GM12878 (cell line): ENCODE measurements at regions not wholly inside any gene's neighbourhood (a gene's known extent, or its start where the extent isn't known, plus 50 kb on each side); places are given as distances from the start of the nearest gene placed in this dataset.

ENCODE experiments used
- ATAC-seq: fragments of 200-7000 bp; cut with Tn5 transposase; 3 replicates; pipeline ENCODE4 v1.9.1; 2020; ENCODE audit warnings: mild to moderate bottlenecking, moderate library complexity
- BruUV-seq: library from RNA; stranded (reverse); fragments of 400-500 nt; replicated peaks from 2 replicates; lab custom pipeline; 2021; lab: Mats Ljungman, UMichigan
- CTCF ChIA-PET: fragments of 300-600 bp; sonication (Branson Sonifier 250); formaldehyde crosslinking; extraction: SDS; loops from one replicate; lab custom pipeline; 2021; ENCODE audit warnings: inconsistent platforms; lab: Yijun Ruan, JAX
- POLR2A ChIA-PET: fragments of 350-600 bp; formaldehyde crosslinking; extraction: SDS; loops from one replicate; lab custom pipeline; 2021; ENCODE audit warnings: inconsistent platforms; lab: Charles Lee
- RAD21 ChIA-PET: fragments of 300-600 bp; sonication (Branson Sonifier 250); formaldehyde crosslinking; loops from one replicate; lab custom pipeline; 2023; ENCODE audit warnings: antibody characterized with exemption; ENCODE audit not compliant: unreplicated experiment; lab: Charles Lee
- SMC1A ChIA-PET: fragments of 300-600 bp; sonication (Branson Sonifier 250); formaldehyde crosslinking; loops from one replicate; lab custom pipeline; 2023; ENCODE audit not compliant: unreplicated experiment, uncharacterized antibody; lab: Charles Lee
- DNase-seq: peaks from one replicate; pipeline ENCODE4 v3.0.0-alpha.2; 2011; ENCODE audit warnings: low read depth, low spot score
- FAIRE-seq: peaks from 3 replicates; lab custom pipeline; 2011; peaks lifted over from hg19 to GRCh38; lab: Jason Lieb, UNC
- H2AFZ ChIP-seq: 2 replicates; pipeline ENCODE4 v1.6.0; 2011; ENCODE audit warnings: low read depth, low read length, control low read depth; ENCODE audit not compliant: control insufficient read depth
- H3K27ac ChIP-seq: 2 replicates; pipeline ENCODE4 v1.5.1; 2011; ENCODE audit warnings: control low read depth; ENCODE audit not compliant: control insufficient read depth, insufficient read depth
- H3K27me3 ChIP-seq, 2 experiments: replicated peaks in 1 of 2; 2 replicates each; pipeline versions ENCODE4 v1.6.0 to v1.6.1; 2011; ENCODE audit warnings: low read length in 1 of 2; ENCODE audit not compliant: control insufficient read depth in 2 of 2, insufficient read depth in 2 of 2
- H3K36me3 ChIP-seq, 2 experiments: 2 replicates each; pipeline ENCODE4 v1.5.1; 2011; ENCODE audit warnings: low read length in 1 of 2; ENCODE audit not compliant: control insufficient read depth in 2 of 2, insufficient read depth in 2 of 2
- H3K4me1 ChIP-seq: 2 replicates; pipeline ENCODE4 v1.6.1; 2011; ENCODE audit warnings: mild to moderate bottlenecking, low read length, moderate library complexity, mixed read lengths; ENCODE audit not compliant: control insufficient read depth, insufficient read depth
- H3K4me2 ChIP-seq: 2 replicates; pipeline ENCODE4 v1.6.0; 2011; ENCODE audit warnings: control low read depth; ENCODE audit not compliant: control insufficient read depth, insufficient read depth
- H3K4me3 ChIP-seq: fragments of 200-600 bp; sonication (generic); 2 replicates; pipeline ENCODE4 v1.5.1; 2016
- H3K79me2 ChIP-seq: 2 replicates; pipeline ENCODE4 v1.6.0; 2011; ENCODE audit warnings: low read length; ENCODE audit not compliant: control insufficient read depth, insufficient read depth
- H3K9ac ChIP-seq: 2 replicates; pipeline ENCODE4 v1.8.0; 2011; ENCODE audit warnings: low read length, control low read depth, mixed read lengths; ENCODE audit not compliant: control insufficient read depth, insufficient read depth
- H3K9me3 ChIP-seq: replicated peaks from 3 replicates; pipeline ENCODE4 v1.5.1; 2011; ENCODE audit warnings: mild to moderate bottlenecking, low read length; ENCODE audit not compliant: control insufficient read depth, insufficient read depth
- H4K20me1 ChIP-seq: 2 replicates; pipeline ENCODE4 v1.6.0; 2011; ENCODE audit not compliant: control insufficient read depth, insufficient read depth
- BRCA1 ChIP-seq: IDR thresholded peaks from 2 replicates; pipeline ENCODE4 v1.6.1; 2011; ENCODE audit warnings: low read depth, low read length, improper control_type of control experiment
- CHD1 ChIP-seq: IDR thresholded peaks from 2 replicates; pipeline ENCODE4 v1.6.1; 2012; ENCODE audit warnings: low read depth, low read length, improper control_type of control experiment
- CHD2 ChIP-seq: IDR thresholded peaks from 2 replicates; pipeline ENCODE4 v1.6.1; 2011; ENCODE audit warnings: low read depth, low read length, improper control_type of control experiment, borderline replicate concordance
- CREB1 ChIP-seq: IDR thresholded peaks from 2 replicates; pipeline ENCODE4 v1.6.1; 2012; ENCODE audit warnings: low read depth, mild to moderate bottlenecking, inconsistent platforms
- DPF2 ChIP-seq: fragments of 450-650 bp; IDR thresholded peaks from 2 replicates; pipeline ENCODE4 v1.6.1; 2017; ENCODE audit warnings: mild to moderate bottlenecking
- HDAC6 ChIP-seq: fragments of 200-600 bp; sonication (generic); IDR thresholded peaks from one replicate; pipeline ENCODE4 v1.8.0; 2017; ENCODE audit warnings: antibody characterized with exemption; ENCODE audit not compliant: unreplicated experiment
- MXI1 ChIP-seq: fragments of 150-350 bp; IDR thresholded peaks from 2 replicates; pipeline ENCODE4 v1.6.1; 2011; ENCODE audit warnings: low read depth, mild to moderate bottlenecking, inconsistent platforms, low read length, improper control_type of control experiment
- NBN ChIP-seq: fragments of 450-650 bp; IDR thresholded peaks from 2 replicates; pipeline ENCODE4 v1.6.1; 2016
- NFYB ChIP-seq: IDR thresholded peaks from 2 replicates; pipeline ENCODE4 v1.6.1; 2011; ENCODE audit warnings: low read depth, mild to moderate bottlenecking, low read length, improper control_type of control experiment, moderate library complexity; ENCODE audit not compliant: insufficient read depth
- PAX8 ChIP-seq: fragments of 450-650 bp; IDR thresholded peaks from 2 replicates; pipeline ENCODE4 v1.6.1; 2017; ENCODE audit warnings: mild to moderate bottlenecking, moderate library complexity
- POU2F2 ChIP-seq: IDR thresholded peaks from 3 replicates; pipeline ENCODE4 v1.6.1; 2011; ENCODE audit warnings: low read depth, mild to moderate bottlenecking, low read length, borderline replicate concordance
- RBBP5 ChIP-seq: fragments of 200-600 bp; sonication (generic); conservative IDR thresholded peaks from 2 replicates; pipeline ENCODE4 v1.6.1; 2016
- RCOR1 ChIP-seq: conservative IDR thresholded peaks from 2 replicates; pipeline ENCODE4 v1.6.1; 2012; ENCODE audit warnings: low read depth, low read length, improper control_type of control experiment
- RFX5 ChIP-seq: IDR thresholded peaks from 2 replicates; pipeline ENCODE4 v1.6.1; 2011; ENCODE audit warnings: low read depth, low read length, improper control_type of control experiment
- STAT1 ChIP-seq: fragments of 450-650 bp; conservative IDR thresholded peaks from 2 replicates; pipeline ENCODE4 v1.6.1; 2014; ENCODE audit warnings: antibody characterized with exemption, mild to moderate bottlenecking
- WGBS: methylation state at CpG from one replicate; pipeline ENCODE4 v1.1.6; 2016; ENCODE audit warnings: low lambda C conversion rate; ENCODE audit not compliant: insufficient replicate concordance, insufficient coverage; ENCODE audit errors: missing lambda C conversion rate; 5-methylcytosine and 5-hydroxymethylcytosine counted together
- in situ Hi-C: fragments of 300-500 bp; cut with MboI; formaldehyde crosslinking; loops from 9 replicates; pipeline ENCODE4 v1.14.3; 2018; ENCODE audit warnings: mixed read lengths
- intact Hi-C: fragments of 100-400 bp; cut with micrococcal nuclease; formaldehyde crosslinking; loops from one replicate; pipeline ENCODE4 v1.14.2; 2022; ENCODE audit not compliant: unreplicated experiment
- TF ChIP-seq, protein P1 (sequence below): fragments of 450-650 bp; IDR thresholded peaks from 2 replicates; pipeline ENCODE4 v1.6.1; 2017; ENCODE audit warnings: mild to moderate bottlenecking, low read depth, inconsistent platforms; ENCODE audit not compliant: poor library complexity, severe bottlenecking
- TF ChIP-seq, protein P2 (sequence below): fragments of 450-650 bp; IDR thresholded peaks from 2 replicates; pipeline ENCODE4 v1.6.1; 2016; ENCODE audit warnings: mild to moderate bottlenecking
- TF ChIP-seq, protein P3 (sequence below): IDR thresholded peaks from 2 replicates; pipeline ENCODE4 v1.6.1; 2012; ENCODE audit warnings: mild to moderate bottlenecking, low read depth, low read length
- TF ChIP-seq, protein P4 (sequence below): IDR thresholded peaks from 2 replicates; pipeline ENCODE4 v1.6.1; 2012; ENCODE audit warnings: low read depth, low read length, improper control_type of control experiment

DNA sequence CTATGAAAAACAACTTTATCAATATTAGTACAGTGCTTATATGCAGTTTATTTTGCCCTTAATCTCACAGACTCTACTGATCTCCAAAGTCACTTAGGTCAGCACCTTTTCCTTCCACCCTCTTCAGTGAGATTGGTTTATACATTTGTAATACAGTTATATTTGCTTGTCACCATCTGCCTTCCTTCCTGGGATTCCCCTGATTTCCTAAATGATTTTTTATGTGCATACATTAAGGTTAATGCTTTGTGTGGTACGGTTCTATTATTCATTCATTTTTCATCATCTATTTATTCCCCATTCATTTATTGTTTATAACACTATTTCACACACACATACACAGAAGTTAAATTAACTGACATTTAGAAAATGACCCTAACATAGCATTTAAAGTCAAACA, 419.8 kb upstream of the CDH11 start:
- Histone ChIP-seq H3K79me2 (no peaks in the 10 kb centered on the region), H3K9me3 (no peaks in the 10 kb centered on the region), H4K20me1 (no peaks in the 10 kb centered on the region), H3K9ac (no peak overlapping the region), H3K4me1 (no peaks in the 10 kb centered on the region), H3K27ac (no peak overlapping the region), H3K4me3 (no peak overlapping the region), H3K27me3 (no peaks in the 10 kb centered on the region), H2AFZ (no peak overlapping the region), H3K4me2 (no peak overlapping the region), H3K36me3 (no peaks in the 10 kb centered on the region)
- DNase-seq (no peak), ATAC-seq (no peak), FAIRE-seq (no peak)
- 39% methylated on average over 1 of the region's 1 CpG for WGBS
- ChIA-PET POLR2A (no interaction called here), CTCF (no interaction called here), RAD21 (no interaction called here), SMC1A (no interaction called here)
- intact Hi-C loops: no loop called here
- no TSS peak for BruUV-seq
- in situ Hi-C loops: loop anchor here (10.0 kb wide), 1 partner anchor 57 kb away; no protein-coding TSS in a partner anchor
- TF ChIP-seq CHD2 (no peak), HDAC6 (no peak), RCOR1 (no peak), RBBP5 (no peak), POU2F2 (no peak), BRCA1 (no peak), CHD1 (no peak), STAT1 (no peak), RFX5 (no peak), PAX8 (no peak), NBN (no peak), CREB1 (no peak), DPF2 (no peak), NFYB (no peak), MXI1 (no peak)
- TF ChIP-seq, protein P1, sequence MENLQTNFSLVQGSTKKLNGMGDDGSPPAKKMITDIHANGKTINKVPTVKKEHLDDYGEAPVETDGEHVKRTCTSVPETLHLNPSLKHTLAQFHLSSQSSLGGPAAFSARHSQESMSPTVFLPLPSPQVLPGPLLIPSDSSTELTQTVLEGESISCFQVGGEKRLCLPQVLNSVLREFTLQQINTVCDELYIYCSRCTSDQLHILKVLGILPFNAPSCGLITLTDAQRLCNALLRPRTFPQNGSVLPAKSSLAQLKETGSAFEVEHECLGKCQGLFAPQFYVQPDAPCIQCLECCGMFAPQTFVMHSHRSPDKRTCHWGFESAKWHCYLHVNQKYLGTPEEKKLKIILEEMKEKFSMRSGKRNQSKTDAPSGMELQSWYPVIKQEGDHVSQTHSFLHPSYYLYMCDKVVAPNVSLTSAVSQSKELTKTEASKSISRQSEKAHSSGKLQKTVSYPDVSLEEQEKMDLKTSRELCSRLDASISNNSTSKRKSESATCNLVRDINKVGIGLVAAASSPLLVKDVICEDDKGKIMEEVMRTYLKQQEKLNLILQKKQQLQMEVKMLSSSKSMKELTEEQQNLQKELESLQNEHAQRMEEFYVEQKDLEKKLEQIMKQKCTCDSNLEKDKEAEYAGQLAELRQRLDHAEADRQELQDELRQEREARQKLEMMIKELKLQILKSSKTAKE: no peak
- TF ChIP-seq, protein P2, sequence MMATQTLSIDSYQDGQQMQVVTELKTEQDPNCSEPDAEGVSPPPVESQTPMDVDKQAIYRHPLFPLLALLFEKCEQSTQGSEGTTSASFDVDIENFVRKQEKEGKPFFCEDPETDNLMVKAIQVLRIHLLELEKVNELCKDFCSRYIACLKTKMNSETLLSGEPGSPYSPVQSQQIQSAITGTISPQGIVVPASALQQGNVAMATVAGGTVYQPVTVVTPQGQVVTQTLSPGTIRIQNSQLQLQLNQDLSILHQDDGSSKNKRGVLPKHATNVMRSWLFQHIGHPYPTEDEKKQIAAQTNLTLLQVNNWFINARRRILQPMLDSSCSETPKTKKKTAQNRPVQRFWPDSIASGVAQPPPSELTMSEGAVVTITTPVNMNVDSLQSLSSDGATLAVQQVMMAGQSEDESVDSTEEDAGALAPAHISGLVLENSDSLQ: no peak
- TF ChIP-seq, protein P3, sequence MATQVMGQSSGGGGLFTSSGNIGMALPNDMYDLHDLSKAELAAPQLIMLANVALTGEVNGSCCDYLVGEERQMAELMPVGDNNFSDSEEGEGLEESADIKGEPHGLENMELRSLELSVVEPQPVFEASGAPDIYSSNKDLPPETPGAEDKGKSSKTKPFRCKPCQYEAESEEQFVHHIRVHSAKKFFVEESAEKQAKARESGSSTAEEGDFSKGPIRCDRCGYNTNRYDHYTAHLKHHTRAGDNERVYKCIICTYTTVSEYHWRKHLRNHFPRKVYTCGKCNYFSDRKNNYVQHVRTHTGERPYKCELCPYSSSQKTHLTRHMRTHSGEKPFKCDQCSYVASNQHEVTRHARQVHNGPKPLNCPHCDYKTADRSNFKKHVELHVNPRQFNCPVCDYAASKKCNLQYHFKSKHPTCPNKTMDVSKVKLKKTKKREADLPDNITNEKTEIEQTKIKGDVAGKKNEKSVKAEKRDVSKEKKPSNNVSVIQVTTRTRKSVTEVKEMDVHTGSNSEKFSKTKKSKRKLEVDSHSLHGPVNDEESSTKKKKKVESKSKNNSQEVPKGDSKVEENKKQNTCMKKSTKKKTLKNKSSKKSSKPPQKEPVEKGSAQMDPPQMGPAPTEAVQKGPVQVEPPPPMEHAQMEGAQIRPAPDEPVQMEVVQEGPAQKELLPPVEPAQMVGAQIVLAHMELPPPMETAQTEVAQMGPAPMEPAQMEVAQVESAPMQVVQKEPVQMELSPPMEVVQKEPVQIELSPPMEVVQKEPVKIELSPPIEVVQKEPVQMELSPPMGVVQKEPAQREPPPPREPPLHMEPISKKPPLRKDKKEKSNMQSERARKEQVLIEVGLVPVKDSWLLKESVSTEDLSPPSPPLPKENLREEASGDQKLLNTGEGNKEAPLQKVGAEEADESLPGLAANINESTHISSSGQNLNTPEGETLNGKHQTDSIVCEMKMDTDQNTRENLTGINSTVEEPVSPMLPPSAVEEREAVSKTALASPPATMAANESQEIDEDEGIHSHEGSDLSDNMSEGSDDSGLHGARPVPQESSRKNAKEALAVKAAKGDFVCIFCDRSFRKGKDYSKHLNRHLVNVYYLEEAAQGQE: no peak
- TF ChIP-seq, protein P4, sequence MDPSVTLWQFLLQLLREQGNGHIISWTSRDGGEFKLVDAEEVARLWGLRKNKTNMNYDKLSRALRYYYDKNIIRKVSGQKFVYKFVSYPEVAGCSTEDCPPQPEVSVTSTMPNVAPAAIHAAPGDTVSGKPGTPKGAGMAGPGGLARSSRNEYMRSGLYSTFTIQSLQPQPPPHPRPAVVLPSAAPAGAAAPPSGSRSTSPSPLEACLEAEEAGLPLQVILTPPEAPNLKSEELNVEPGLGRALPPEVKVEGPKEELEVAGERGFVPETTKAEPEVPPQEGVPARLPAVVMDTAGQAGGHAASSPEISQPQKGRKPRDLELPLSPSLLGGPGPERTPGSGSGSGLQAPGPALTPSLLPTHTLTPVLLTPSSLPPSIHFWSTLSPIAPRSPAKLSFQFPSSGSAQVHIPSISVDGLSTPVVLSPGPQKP: no peak
